HEK293 (cell line): ENCODE measurements at regions not wholly inside any gene's neighbourhood (a gene's known extent, or its start where the extent isn't known, plus 50 kb on each side); places are given as distances from the start of the nearest gene placed in this dataset.

ENCODE experiments used
- CTCF ChIA-PET: fragments of 350-600 bp; formaldehyde crosslinking; extraction: SDS; loops from one replicate; lab custom pipeline; 2021; ENCODE audit warnings: antibody characterized with exemption; lab: Yijun Ruan, JAX
- POLR2A ChIA-PET: fragments of 300-600 bp; formaldehyde crosslinking; extraction: SDS; loops from one replicate; lab custom pipeline; 2020; ENCODE audit warnings: antibody characterized with exemption, inconsistent platforms; lab: Yijun Ruan, JAX
- H3K27ac ChIP-seq: fragments of 200-500 bp; sonication (Bioruptor generic); 2 replicates; pipeline ENCODE4 v1.5.1; 2014; ENCODE audit warnings: low read depth, low read length, control low read depth, inconsistent platforms; ENCODE audit errors: extremely low read depth
- H3K36me3 ChIP-seq, 2 experiments: fragments of 200-500 bp in 1 of 2; sonication (Bioruptor generic) in 1 of 2; 1 replicate in 1 of 2; 2 replicates in 1 of 2; pipeline ENCODE4 v1.5.1; 2014 to 2017; ENCODE audit warnings: inconsistent platforms in 2 of 2, low read length in 2 of 2; ENCODE audit not compliant: control insufficient read depth in 2 of 2, insufficient read depth in 1 of 2
- H3K4me1 ChIP-seq: fragments of 200-500 bp; sonication (Bioruptor generic); 2 replicates; pipeline ENCODE4 v1.5.1; 2014; ENCODE audit warnings: mild to moderate bottlenecking, low read length, inconsistent platforms; ENCODE audit not compliant: control insufficient read depth, insufficient read depth
- H3K4me3 ChIP-seq: 2 replicates; pipeline ENCODE4 v1.5.1; 2011; ENCODE audit warnings: low read depth, mild to moderate bottlenecking, control low read depth, low read length, moderate library complexity
- H3K9me3 ChIP-seq: fragments of 200-500 bp; sonication (Bioruptor generic); 2 replicates; pipeline ENCODE4 v1.5.1; 2014; ENCODE audit warnings: low read depth, low read length, inconsistent platforms; ENCODE audit not compliant: control insufficient read depth, insufficient read depth
- AEBP2 ChIP-seq: fragments of 450-650 bp; formaldehyde crosslinking; IDR thresholded peaks from 2 replicates; pipeline ENCODE4 v1.5.1; 2016; ENCODE audit warnings: missing biosample characterization, missing genetic modification characterization, borderline replicate concordance
- INSM2 ChIP-seq: fragments of 450-650 bp; formaldehyde crosslinking; IDR thresholded peaks from 2 replicates; pipeline ENCODE4 v1.5.1; 2016; ENCODE audit warnings: missing biosample characterization, missing genetic modification characterization
- PATZ1 ChIP-seq: fragments of 450-650 bp; formaldehyde crosslinking; IDR thresholded peaks from 2 replicates; pipeline ENCODE4 v1.5.1; 2016; ENCODE audit warnings: missing biosample characterization, missing genetic modification characterization
- TCF7L2 ChIP-seq: IDR thresholded peaks from 2 replicates; pipeline ENCODE4 v1.6.1; 2011; ENCODE audit warnings: low read depth, mild to moderate bottlenecking, inconsistent platforms, low read length, moderate library complexity, borderline replicate concordance
- TRIM28 ChIP-seq: IDR thresholded peaks from 2 replicates; pipeline ENCODE4 v1.6.1; 2011; ENCODE audit warnings: low read length, control low read depth, borderline replicate concordance
- ZBTB10 ChIP-seq: fragments of 450-650 bp; formaldehyde crosslinking; IDR thresholded peaks from 2 replicates; pipeline ENCODE4 v1.5.1; 2016; ENCODE audit warnings: missing biosample characterization, missing genetic modification characterization
- ZBTB44 ChIP-seq: fragments of 450-650 bp; IDR thresholded peaks from 2 replicates; pipeline ENCODE4 v1.5.1; 2018; ENCODE audit warnings: missing biosample characterization, mild to moderate bottlenecking, missing genetic modification characterization
- ZBTB7A ChIP-seq: fragments of 450-650 bp; formaldehyde crosslinking; IDR thresholded peaks from 2 replicates; pipeline ENCODE4 v1.5.1; 2016; ENCODE audit warnings: low read depth, missing biosample characterization, missing genetic modification characterization
- ZNF121 ChIP-seq: fragments of 450-650 bp; formaldehyde crosslinking; IDR thresholded peaks from 2 replicates; pipeline ENCODE4 v1.5.1; 2016; ENCODE audit warnings: missing biosample characterization, missing genetic modification characterization
- ZNF174 ChIP-seq: fragments of 450-650 bp; formaldehyde crosslinking; IDR thresholded peaks from 2 replicates; pipeline ENCODE4 v1.5.0; 2017; ENCODE audit warnings: missing biosample characterization, mild to moderate bottlenecking, missing genetic modification characterization
- ZNF2 ChIP-seq: fragments of 450-650 bp; formaldehyde crosslinking; IDR thresholded peaks from 2 replicates; pipeline ENCODE4 v1.5.1; 2016; ENCODE audit warnings: missing biosample characterization, missing genetic modification characterization
- ZNF548 ChIP-seq: fragments of 450-650 bp; formaldehyde crosslinking; IDR thresholded peaks from 2 replicates; pipeline ENCODE4 v1.5.1; 2016; ENCODE audit warnings: missing biosample characterization, missing genetic modification characterization
- ZNF555 ChIP-seq: fragments of 450-650 bp; formaldehyde crosslinking; conservative IDR thresholded peaks from 2 replicates; pipeline ENCODE4 v1.5.1; 2017; ENCODE audit warnings: missing biosample characterization, mild to moderate bottlenecking, missing genetic modification characterization, inconsistent platforms
- ZNF707 ChIP-seq: fragments of 450-650 bp; formaldehyde crosslinking; IDR thresholded peaks from 2 replicates; pipeline ENCODE4 v1.5.1; 2016; ENCODE audit warnings: missing biosample characterization, missing genetic modification characterization
- ZNF747 ChIP-seq: fragments of 450-650 bp; formaldehyde crosslinking; IDR thresholded peaks from 2 replicates; pipeline ENCODE4 v1.5.1; 2016; ENCODE audit warnings: missing biosample characterization, missing genetic modification characterization

- ChIA-PET POLR2A (no interaction called here), CTCF (interaction anchor here (0.6 kb wide), 1 partner anchor 617 kb away, joined by 4 read pairs; no protein-coding TSS in a partner anchor)
- H3K27ac ChIP-seq, result no peak overlapping the region
- no peaks in the 10 kb centered on the region for H3K9me3 ChIP-seq
- peaks cover 8% of the 10 kb centered on the region; the same call in 1 of the 2 replicates for H3K4me1 ChIP-seq
- TF ChIP-seq ZNF121 (tag by site-specific recombination), result no peak
- TF ChIP-seq ZNF555, result no peak
- TF ChIP-seq ZNF707, result no peak
- TF ChIP-seq TCF7L2, result no peak
- no peak for TF ChIP-seq ZNF747 (tag by site-specific recombination)
- no peak for TF ChIP-seq INSM2 (tag by site-specific recombination)
- no peak for TF ChIP-seq TRIM28
- TF ChIP-seq, all 188 proteins: peak for 0
- H3K4me3 ChIP-seq, result no peak overlapping the region
- H3K36me3 ChIP-seq, result no peaks in the 10 kb centered on the region
These were observed 616.9 kb downstream of the PLPP3 start for GRCh38 chr1:55962472-55962871.

- CTCF ChIA-PET, result interaction anchor here (0.6 kb wide), 1 partner anchor 907 kb away, joined by 4 read pairs; no protein-coding TSS in a partner anchor
- H3K4me3 ChIP-seq, result no peak overlapping the region
- H3K9me3 ChIP-seq, result no peaks in the 10 kb centered on the region
- no peak for TF ChIP-seq ZNF548 (tag by site-specific recombination)
- TF ChIP-seq ZBTB44 (tag by site-specific recombination), result no peak
- no peak for TF ChIP-seq ZBTB10
- TF ChIP-seq PATZ1 (tag by site-specific recombination), result no peak
- H3K27ac ChIP-seq, result no peak overlapping the region
- no peaks in the 10 kb centered on the region for H3K4me1 ChIP-seq
- no peaks in the 10 kb centered on the region for H3K36me3 ChIP-seq
- POLR2A ChIA-PET, result no interaction called here
These were observed 620.2 kb downstream of the PLPP3 start for GRCh38 chr1:55959136-55959548.

GRCh38 chr1:55958498-55958897 is 620.9 kb downstream of the PLPP3 start:
- H3K4me1 ChIP-seq, result no peaks in the 10 kb centered on the region
- no peak overlapping the region for H3K4me3 ChIP-seq
- ChIA-PET POLR2A (no interaction called here), CTCF (interaction anchor here (0.6 to 0.9 kb wide), 2 partner anchors 582 to 907 kb away, joined by 4 read pairs; no protein-coding TSS in a partner anchor)
- TF ChIP-seq ZNF2 (tag by site-specific recombination) (no peak), ZNF174 (tag by site-specific recombination) (no peak), ZBTB7A (no peak), AEBP2 (tag by site-specific recombination) (no peak)
- no peaks in the 10 kb centered on the region for H3K9me3 ChIP-seq
- no peaks in the 10 kb centered on the region for H3K36me3 ChIP-seq
- H3K27ac ChIP-seq, result no peak overlapping the region
